Lower leg skin (tissue), 4 donors: ENCODE measurements at regions not wholly inside any gene's neighbourhood (a gene's known extent, or its start where the extent isn't known, plus 50 kb on each side); places are given as distances from the start of the nearest gene placed in this dataset.

Experiments
- DNase-seq, 2 donors: peaks; one replicate each; pipeline ENCODE4 v3.0.0-alpha.2; 2019; ENCODE audit warnings: low spot score in 2 of 2
- H3K4me3 ChIP-seq: fragments of 200-600 bp; sonication (generic); 2 replicates; pipeline ENCODE4 v1.5.1; 2017; ENCODE audit warnings: mild to moderate bottlenecking, low read depth; ENCODE audit not compliant: poor library complexity, severe bottlenecking
- CTCF ChIP-seq, 3 donors: fragments of 450-650 bp; IDR thresholded peaks; one replicate each; pipeline ENCODE4 v1.5.1; 2016; ENCODE audit warnings: antibody characterized with exemption in 3 of 3, mild to moderate bottlenecking in 3 of 3, moderate library complexity in 2 of 3
- POLR2A ChIP-seq, 2 donors: fragments of 450-650 bp; IDR thresholded peaks; one replicate each; pipeline ENCODE4 v1.6.1; 2016 to 2017; ENCODE audit warnings: antibody characterized with exemption in 2 of 2, mild to moderate bottlenecking in 1 of 2, moderate library complexity in 1 of 2
- WGBS, 2 donors: methylation state at CpG; one replicate each; pipeline ENCODE4 v1.1.5; 2018; 5-methylcytosine and 5-hydroxymethylcytosine counted together
- intact Hi-C: fragments of 100-400 bp; cut with DNase I; formaldehyde crosslinking; loops from one replicate; pipeline ENCODE4 v1.15.0; 2023; ENCODE audit warnings: low total_unique reads

- intact Hi-C loops, result no loop called here
- 51% methylated on average over 2 of the region's 2 CpGs for WGBS, 2 donors
- no peak for DNase-seq
- TF ChIP-seq CTCF (IDR thresholded peaks at IDR 0.05), result no peak
- TF ChIP-seq POLR2A (IDR thresholded peaks at IDR 0.05), result no peak
- H3K4me3 ChIP-seq, result no peak overlapping the region
Observed at GRCh38 chr14:48398675-48399282, 723.4 kb upstream of the MDGA2 start.

GRCh38 chr14:48391661-48392060 is 716.3 kb upstream of the MDGA2 start:
- WGBS, 2 donors, result 58 to 74% methylated on average over 5 of the region's 5 CpGs
- no peak for DNase-seq
- no peak overlapping the region for H3K4me3 ChIP-seq
- intact Hi-C loops, result no loop called here
- TF ChIP-seq POLR2A (IDR thresholded peaks at IDR 0.05) (no peak), CTCF (IDR thresholded peaks at IDR 0.05) (no peak)

GRCh38 chr14:48390346-48390745 is 714.9 kb upstream of the MDGA2 start:
- DNase-seq, result no peak
- no peak for TF ChIP-seq POLR2A (IDR thresholded peaks at IDR 0.05)
- no peak for TF ChIP-seq CTCF (IDR thresholded peaks at IDR 0.05)
- no peak overlapping the region for H3K4me3 ChIP-seq
- intact Hi-C loops, result no loop called here
- WGBS, 2 donors, result 77 to 84% methylated on average over 2 of the region's 2 CpGs

- no peak overlapping the region for H3K4me3 ChIP-seq
- TF ChIP-seq POLR2A (IDR thresholded peaks at IDR 0.05) (no peak), CTCF (IDR thresholded peaks at IDR 0.05) (no peak)
- no peak for DNase-seq
- intact Hi-C loops, result no loop called here
- WGBS, 2 donors, result 32 to 42% methylated on average over 1 of the region's 1 CpG
Observed at GRCh38 chr14:48384821-48385220, 709.4 kb upstream of the MDGA2 start.

- WGBS, 2 donors, result 86 to 90% methylated on average over 13 of the region's 13 CpGs
- DNase-seq, result no peak
- H3K4me3 ChIP-seq, result no peak overlapping the region
- intact Hi-C loops, result no loop called here
- TF ChIP-seq POLR2A (IDR thresholded peaks at IDR 0.05) (no peak), CTCF (IDR thresholded peaks at IDR 0.05) (no peak)
Observed at GRCh38 chr14:48382961-48383360, 707.6 kb upstream of the MDGA2 start.

GRCh38 chr14:48378541-48378940 is 703.1 kb upstream of the MDGA2 start:
- 74 to 92% methylated on average over 1 of the region's 1 CpG for WGBS, 2 donors

More at GRCh38 chr14:48378541-48378940, 703.1 kb upstream of the MDGA2 start:
- intact Hi-C loops, result no loop called here
- TF ChIP-seq POLR2A (IDR thresholded peaks at IDR 0.05) (no peak), CTCF (IDR thresholded peaks at IDR 0.05) (no peak)
- DNase-seq, result no peak
- no peak overlapping the region for H3K4me3 ChIP-seq
